PC-3 (cell line): ENCODE measurements at regions not wholly inside any gene's neighbourhood (a gene's known extent, or its start where the extent isn't known, plus 50 kb on each side); places are given as distances from the start of the nearest gene placed in this dataset.

Source experiments
- ATAC-seq: fragments of 200-7000 bp; cut with Tn5 transposase; 2 replicates; pipeline ENCODE4 v1.9.1; 2020; ENCODE audit warnings: mild to moderate bottlenecking, moderate library complexity
- BruUV-seq: library from RNA; stranded (reverse); fragments of 400-500 nt; replicated peaks from 2 replicates; lab custom pipeline; 2021; lab: Mats Ljungman, UMichigan
- CTCF ChIA-PET: fragments of 300-600 bp; sonication (Branson Sonifier 250); formaldehyde crosslinking; loops from one replicate; lab custom pipeline; 2022; ENCODE audit warnings: antibody characterized with exemption; lab: Charles Lee
- POLR2A ChIA-PET: fragments of 300-600 bp; sonication (Branson Sonifier 250); formaldehyde crosslinking; loops from one replicate; lab custom pipeline; 2022; ENCODE audit warnings: antibody characterized with exemption; ENCODE audit not compliant: unreplicated experiment; lab: Charles Lee
- DNase-seq: peaks from one replicate; pipeline ENCODE4 v3.0.0-alpha.2; 2015
- H2AFZ ChIP-seq: fragments of 300-600 bp; sonication (generic); 2 replicates; pipeline ENCODE4 v1.6.0; 2016; ENCODE audit warnings: antibody characterized with exemption, low read length
- H3F3A ChIP-seq: fragments of 300-600 bp; sonication (generic); one replicate; pipeline ENCODE4 v1.6.0; 2017; ENCODE audit warnings: antibody characterized with exemption, low read length, control low read depth, mild to moderate bottlenecking; ENCODE audit not compliant: unreplicated experiment
- H3K27ac ChIP-seq: fragments of 300-600 bp; sonication (generic); 2 replicates; pipeline ENCODE4 v1.5.1; 2016; ENCODE audit warnings: mild to moderate bottlenecking, low read length
- H3K27me3 ChIP-seq: fragments of 300-600 bp; sonication (generic); 2 replicates; pipeline ENCODE4 v1.6.1; 2016; ENCODE audit warnings: low read length, mixed read lengths
- H3K36me3 ChIP-seq: fragments of 300-600 bp; sonication (generic); 2 replicates; pipeline ENCODE4 v1.6.1; 2016; ENCODE audit warnings: low read depth, mixed run types, low read length, mixed read lengths
- H3K4me1 ChIP-seq: fragments of 300-600 bp; sonication (generic); 2 replicates; pipeline ENCODE4 v1.5.1; 2016; ENCODE audit warnings: low read length; ENCODE audit not compliant: insufficient read depth
- H3K4me2 ChIP-seq: fragments of 300-600 bp; sonication (generic); 2 replicates; pipeline ENCODE4 v1.6.0; 2016; ENCODE audit warnings: low read length
- H3K4me3 ChIP-seq: fragments of 300-600 bp; sonication (generic); 2 replicates; pipeline ENCODE4 v1.5.1; 2016; ENCODE audit warnings: mild to moderate bottlenecking, low read length, mixed read lengths
- H3K79me2 ChIP-seq: fragments of 300-600 bp; sonication (generic); 2 replicates; pipeline ENCODE4 v1.6.1; 2017; ENCODE audit warnings: low read length, mixed read lengths
- H3K9ac ChIP-seq: fragments of 300-600 bp; sonication (generic); 2 replicates; pipeline ENCODE4 v1.6.0; 2016; ENCODE audit warnings: mild to moderate bottlenecking, low read length
- H3K9me2 ChIP-seq: fragments of 300-600 bp; sonication (generic); replicated peaks from 2 replicates; pipeline ENCODE4 v1.6.1; 2016; ENCODE audit warnings: mixed run types, low read length, mixed read lengths
- H3K9me3 ChIP-seq: fragments of 300-600 bp; sonication (generic); 2 replicates; pipeline ENCODE4 v1.6.1; 2016; ENCODE audit warnings: low read length, mixed read lengths
- H4K20me1 ChIP-seq: fragments of 300-600 bp; sonication (generic); 2 replicates; pipeline ENCODE4 v1.6.1; 2016; ENCODE audit warnings: low read length, mixed read lengths
- CTCF ChIP-seq: fragments of 300-600 bp; sonication (generic); conservative IDR thresholded peaks from 2 replicates; pipeline ENCODE4 v1.5.1; 2017; ENCODE audit warnings: antibody characterized with exemption, low read depth, mild to moderate bottlenecking, low read length
- EZH2 ChIP-seq: fragments of 300-600 bp; sonication (generic); IDR thresholded peaks from one replicate; pipeline ENCODE4 v1.6.1; 2017; ENCODE audit warnings: antibody characterized with exemption, mild to moderate bottlenecking, low read length; ENCODE audit not compliant: unreplicated experiment
- EZH2phosphoT487 ChIP-seq: fragments of 300-600 bp; sonication (generic); IDR thresholded peaks from 2 replicates; pipeline ENCODE4 v1.6.1; 2018; ENCODE audit warnings: mild to moderate bottlenecking, antibody characterized with exemption, low read length, borderline replicate concordance
- intact Hi-C: fragments of 100-400 bp; cut with micrococcal nuclease; formaldehyde crosslinking; loops from 2 replicates; pipeline ENCODE4 v1.9.0; 2023

GRCh38 chr15:58369261-58369701 is 62.5 kb upstream of the LIPC start:
- CTCF ChIA-PET, result interaction anchor here (0.8 kb wide), 1 partner anchor 72 kb away, joined by 4 read pairs; no protein-coding TSS in a partner anchor
- BruUV-seq, result no TSS peak

GRCh38 chr15:58369956-58370355 is 61.8 kb upstream of the LIPC start:
- TF ChIP-seq EZH2 (no peak), CTCF (no peak), EZH2phosphoT487 (no peak)
- intact Hi-C loops, result loop anchor here (1.0 to 10.0 kb wide), 2 partner anchors 37 to 235 kb away; no protein-coding TSS in a partner anchor
- no peaks in the 10 kb centered on the region for H3K27me3 ChIP-seq
- H3K36me3 ChIP-seq, result no peaks in the 10 kb centered on the region
- H3K27ac ChIP-seq, result peak overlapping the region; percentile 55
- peak overlapping the region; percentile 63 for H3K4me2 ChIP-seq
- POLR2A ChIA-PET, result interaction anchor here (0.5 kb wide), 1 partner anchor 11 kb away, joined by 3 read pairs; no protein-coding TSS in a partner anchor
- H3K4me3 ChIP-seq, result no peak overlapping the region
- H3K79me2 ChIP-seq, result no peaks in the 10 kb centered on the region
- H2AFZ ChIP-seq, result peak overlapping the region; percentile 50; the same call in 1 of the 2 replicates
- no peak overlapping the region for H3K9ac ChIP-seq
- H4K20me1 ChIP-seq, result no peaks in the 10 kb centered on the region
- DNase-seq (no peak), ATAC-seq (no peak)
- H3F3A ChIP-seq, result no peaks in the 10 kb centered on the region
- BruUV-seq, result no TSS peak
- H3K9me3 ChIP-seq, result no peaks in the 10 kb centered on the region
- CTCF ChIA-PET, result interaction anchor here (0.8 kb wide), 1 partner anchor 72 kb away, joined by 4 read pairs; no protein-coding TSS in a partner anchor
- no peaks in the 10 kb centered on the region for H3K9me2 ChIP-seq
- H3K4me1 ChIP-seq, result peaks cover 35% of the 10 kb centered on the region

More at GRCh38 chr15:58369261-58369701, 62.5 kb upstream of the LIPC start:
- H3K36me3 ChIP-seq, result no peaks in the 10 kb centered on the region
- TF ChIP-seq EZH2phosphoT487 (no peak), CTCF (no peak), EZH2 (no peak)
- H3F3A ChIP-seq, result no peaks in the 10 kb centered on the region
- ATAC-seq (peak; percentile 94), DNase-seq (peak; percentile 63)
- no peaks in the 10 kb centered on the region for H3K27me3 ChIP-seq
- H3K79me2 ChIP-seq, result no peaks in the 10 kb centered on the region
- H3K9me3 ChIP-seq, result no peaks in the 10 kb centered on the region
- intact Hi-C loops, result loop anchor here (1.0 to 10.0 kb wide), 2 partner anchors 36 to 236 kb away; no protein-coding TSS in a partner anchor
- peak overlapping the region; percentile 42; the same call in 1 of the 2 replicates for H3K4me3 ChIP-seq
- POLR2A ChIA-PET, result interaction anchor here (0.5 kb wide), 1 partner anchor 12 kb away, joined by 3 read pairs; no protein-coding TSS in a partner anchor
- no peaks in the 10 kb centered on the region for H4K20me1 ChIP-seq
- peak overlapping the region; percentile 55 for H3K27ac ChIP-seq
- H2AFZ ChIP-seq, result peak overlapping the region; percentile 50
- peak overlapping the region; percentile 63 for H3K4me2 ChIP-seq
- 0 out of 2 replicates have a peak overlapping the region, but pooled peaks have one; percentile 12 for H3K9ac ChIP-seq
- no peaks in the 10 kb centered on the region for H3K9me2 ChIP-seq
- H3K4me1 ChIP-seq, result peaks cover 35% of the 10 kb centered on the region

- no peak for ATAC-seq
- Histone ChIP-seq H3F3A (no peaks in the 10 kb centered on the region), H3K4me1 (peaks cover 39% of the 10 kb centered on the region), H3K27me3 (no peaks in the 10 kb centered on the region), H3K9me3 (no peaks in the 10 kb centered on the region), H3K4me3 (no peak overlapping the region), H4K20me1 (no peaks in the 10 kb centered on the region), H3K9ac (no peak overlapping the region), H3K79me2 (no peaks in the 10 kb centered on the region), H3K4me2 (no peak overlapping the region), H3K27ac (no peak overlapping the region), H2AFZ (no peak overlapping the region), H3K36me3 (no peaks in the 10 kb centered on the region), H3K9me2 (no peaks in the 10 kb centered on the region)
- POLR2A ChIA-PET, result no interaction called here
- BruUV-seq, result no TSS peak
- DNase-seq, result no peak
- TF ChIP-seq EZH2phosphoT487 (no peak), EZH2 (no peak), CTCF (no peak)
- intact Hi-C loops, result no loop called here
- CTCF ChIA-PET, result no interaction called here
These were observed 57.6 kb upstream of the LIPC start for GRCh38 chr15:58374147-58374546.
